Endothelial cell (in vitro differentiated cells): ENCODE measurements at regions not wholly inside any gene's neighbourhood (a gene's known extent, or its start where the extent isn't known, plus 50 kb on each side); places are given as distances from the start of the nearest gene placed in this dataset.

Experiments
- DNase-seq: peaks from one replicate; pipeline ENCODE4 v3.0.0; 2021; ENCODE audit warnings: low spot score
- H3K27ac Mint-ChIP-seq: one replicate; pipeline ENCODE4 v1.8.0; 2021; ENCODE audit warnings: mixed read lengths, inconsistent platforms; ENCODE audit not compliant: unreplicated experiment
- H3K27me3 Mint-ChIP-seq: one replicate; pipeline ENCODE4 v1.8.0; 2021; ENCODE audit warnings: mild to moderate bottlenecking, moderate library complexity, mixed read lengths, inconsistent platforms; ENCODE audit not compliant: unreplicated experiment
- H3K36me3 Mint-ChIP-seq: one replicate; pipeline ENCODE4 v1.8.0; 2021; ENCODE audit warnings: mild to moderate bottlenecking, low read depth, mixed read lengths, inconsistent platforms; ENCODE audit not compliant: unreplicated experiment
- H3K4me1 Mint-ChIP-seq: one replicate; pipeline ENCODE4 v1.8.0; 2021; ENCODE audit warnings: mild to moderate bottlenecking, mixed read lengths, inconsistent platforms; ENCODE audit not compliant: unreplicated experiment
- H3K4me3 Mint-ChIP-seq: one replicate; pipeline ENCODE4 v1.8.0; 2021; ENCODE audit warnings: mild to moderate bottlenecking, mixed read lengths, inconsistent platforms; ENCODE audit not compliant: unreplicated experiment
- H3K9me3 Mint-ChIP-seq: one replicate; pipeline ENCODE4 v1.8.0; 2021; ENCODE audit warnings: mixed read lengths, inconsistent platforms; ENCODE audit not compliant: unreplicated experiment
- CTCF ChIP-seq: fragments of 200-600 bp; sonication (generic); IDR thresholded peaks from one replicate; pipeline ENCODE4 v1.5.0; 2021; ENCODE audit warnings: antibody characterized with exemption; ENCODE audit not compliant: unreplicated experiment

GRCh38 chr9:14389146-14389545, 75.2 kb upstream of the NFIB start:
- H3K9me3 Mint-ChIP-seq, result no peaks in the 10 kb centered on the region
- H3K27ac Mint-ChIP-seq, result no peak overlapping the region
- H3K4me1 Mint-ChIP-seq, result no peaks in the 10 kb centered on the region
- peaks cover 1% of the 10 kb centered on the region for H3K27me3 Mint-ChIP-seq
- H3K36me3 Mint-ChIP-seq, result peaks cover 3% of the 10 kb centered on the region
- no peak for TF ChIP-seq CTCF
- DNase-seq, result no peak
- H3K4me3 Mint-ChIP-seq, result no peak overlapping the region

- Mint-ChIP-seq H3K4me1 (peaks cover 8% of the 10 kb centered on the region), H3K4me3 (no peak overlapping the region), H3K9me3 (no peaks in the 10 kb centered on the region), H3K27ac (no peak overlapping the region), H3K27me3 (no peaks in the 10 kb centered on the region), H3K36me3 (peaks cover 3% of the 10 kb centered on the region)
- TF ChIP-seq CTCF, result no peak
- no peak for DNase-seq
These were observed 69.8 kb upstream of the NFIB start for GRCh38 chr9:14383773-14384172.

GRCh38 chr9:14383294-14383693, 69.4 kb upstream of the NFIB start:
- H3K27ac Mint-ChIP-seq, result no peak overlapping the region
- H3K4me1 Mint-ChIP-seq, result peaks cover 8% of the 10 kb centered on the region
- no peaks in the 10 kb centered on the region for H3K9me3 Mint-ChIP-seq
- no peaks in the 10 kb centered on the region for H3K27me3 Mint-ChIP-seq
- H3K36me3 Mint-ChIP-seq, result peaks cover 3% of the 10 kb centered on the region
- no peak for DNase-seq
- H3K4me3 Mint-ChIP-seq, result no peak overlapping the region
- TF ChIP-seq CTCF, result no peak

- no peak overlapping the region for H3K27ac Mint-ChIP-seq
- H3K36me3 Mint-ChIP-seq, result peaks cover 3% of the 10 kb centered on the region
- no peaks in the 10 kb centered on the region for H3K27me3 Mint-ChIP-seq
- peaks cover 10% of the 10 kb centered on the region for H3K4me1 Mint-ChIP-seq
- no peak overlapping the region for H3K4me3 Mint-ChIP-seq
- TF ChIP-seq CTCF, result no peak
- no peak for DNase-seq
- H3K9me3 Mint-ChIP-seq, result no peaks in the 10 kb centered on the region
These were observed 66.3 kb upstream of the NFIB start for GRCh38 chr9:14380061-14380836.

GRCh38 chr9:14379280-14379679, 65.3 kb upstream of the NFIB start:
- Mint-ChIP-seq H3K4me3 (no peak overlapping the region), H3K4me1 (peaks cover 11% of the 10 kb centered on the region), H3K36me3 (peaks cover 3% of the 10 kb centered on the region), H3K27me3 (no peaks in the 10 kb centered on the region), H3K27ac (no peak overlapping the region), H3K9me3 (no peaks in the 10 kb centered on the region)
- TF ChIP-seq CTCF, result no peak
- DNase-seq, result no peak
